LNCaP clone FGC (cell line): ENCODE measurements at regions not wholly inside any gene's neighbourhood (a gene's known extent, or its start where the extent isn't known, plus 50 kb on each side); places are given as distances from the start of the nearest gene placed in this dataset.
"Not testable (repeated sequence)": the region's sequence is repeated elsewhere in the genome, so short reads cannot be mapped to it uniquely, and the experiment has no call there.

ENCODE experiments used
- DNase-seq: peaks from one replicate; pipeline ENCODE4 v3.0.0-alpha.2; 2011; ENCODE audit warnings: low read depth
- H3K4me3 ChIP-seq: 2 replicates; pipeline ENCODE4 v1.5.1; 2011; ENCODE audit warnings: mild to moderate bottlenecking, low read depth, low read length, control low read depth
- CTCF ChIP-seq: IDR thresholded peaks from 2 replicates; pipeline ENCODE4 v1.5.1; 2012; ENCODE audit warnings: mild to moderate bottlenecking; ENCODE audit not compliant: control insufficient read depth, insufficient read depth; ENCODE audit errors: extremely low read depth

- no peak for DNase-seq
- H3K4me3 ChIP-seq, result no peak overlapping the region
- no peak for TF ChIP-seq CTCF
Observed at GRCh38 chr4:117740736-117741135, 293.6 kb upstream of the NDST3 start.

- H3K4me3 ChIP-seq, DNase-seq: not testable (repeated sequence)
Observed at GRCh38 chr4:117745379-117745778, 288.9 kb upstream of the NDST3 start.

DNA sequence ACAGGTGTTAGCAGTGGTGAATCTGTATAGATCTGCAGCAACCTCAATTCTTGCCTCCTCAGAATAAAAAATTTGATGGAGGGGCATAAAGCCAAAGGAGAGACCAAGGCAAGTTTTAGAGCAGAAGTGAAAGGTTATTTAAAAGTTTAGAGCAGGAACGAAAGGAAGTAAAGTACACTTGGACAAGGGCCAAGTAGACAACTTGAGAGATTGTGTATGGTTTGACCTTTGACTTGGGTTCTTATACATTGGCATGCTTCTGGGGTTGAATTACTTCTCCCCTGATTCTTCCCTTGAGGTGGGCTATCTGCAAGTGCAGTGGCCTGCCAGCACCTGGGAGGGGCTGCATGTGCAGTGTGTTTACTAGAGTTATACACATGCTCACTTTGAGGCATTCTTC, 278.8 kb upstream of the NDST3 start:
- no peak for TF ChIP-seq CTCF
- no peak overlapping the region for H3K4me3 ChIP-seq

DNA sequence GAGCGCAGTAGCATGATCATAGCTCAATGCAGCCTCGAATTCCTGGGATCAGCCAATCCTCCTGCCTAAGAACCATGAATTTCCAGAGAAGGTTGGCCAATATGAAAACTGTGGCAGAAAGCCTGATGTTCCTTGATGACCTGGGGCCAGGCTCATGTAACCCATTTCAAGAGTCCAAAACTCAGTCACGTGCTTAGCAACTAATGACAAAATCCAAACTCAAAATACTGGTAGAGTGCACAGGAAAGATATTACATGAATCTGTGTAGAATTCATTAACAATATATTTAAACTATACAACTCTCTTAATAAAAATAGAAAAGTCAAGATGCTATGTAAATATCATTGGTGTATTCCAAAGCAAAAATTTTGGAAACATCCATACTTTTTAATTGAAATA, 265.7 kb upstream of the NDST3 start:
- no peak overlapping the region for H3K4me3 ChIP-seq
- DNase-seq, result no peak
- no peak for TF ChIP-seq CTCF

More for the DNA sequence above, 278.8 kb upstream of the NDST3 start:
- no peak for DNase-seq

GRCh38 chr4:117770269-117771102, 263.8 kb upstream of the NDST3 start:
- no peak for TF ChIP-seq CTCF
- no peak for DNase-seq
- H3K4me3 ChIP-seq, result no peak overlapping the region

DNA sequence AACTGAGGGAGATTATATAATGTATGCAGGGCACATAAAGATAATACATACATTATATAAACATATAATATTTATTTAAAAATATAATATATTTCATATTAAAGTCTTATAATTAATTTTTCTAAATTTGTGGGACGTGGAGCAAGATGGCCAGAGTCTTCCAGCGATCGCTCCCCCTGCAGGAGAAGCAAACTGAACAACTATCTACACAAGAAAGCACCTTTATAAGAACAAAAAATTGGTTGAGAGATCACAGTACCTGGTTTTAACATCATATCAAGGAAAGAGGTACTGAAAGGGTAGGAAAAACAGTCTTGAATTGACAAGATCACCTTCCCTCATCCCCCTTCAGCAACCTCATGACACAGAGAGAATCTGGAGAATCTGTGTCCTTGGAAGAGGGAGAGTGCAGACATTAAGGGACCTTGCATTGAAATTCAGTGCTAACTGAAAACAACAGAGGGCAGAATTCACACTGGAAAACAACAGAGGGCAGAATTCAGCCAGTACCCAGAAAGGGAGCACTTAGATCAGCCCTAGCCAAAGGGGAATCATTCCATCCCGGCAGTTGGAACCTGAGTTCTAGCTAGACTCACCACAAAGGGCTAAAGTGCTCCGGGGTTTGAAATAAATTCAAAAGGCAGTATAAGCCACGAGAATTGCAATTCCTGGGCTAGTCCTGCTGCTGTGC, 262.5 kb upstream of the NDST3 start:
- H3K4me3 ChIP-seq, result no peak overlapping the region
- TF ChIP-seq CTCF, result no peak
- DNase-seq, result no peak

GRCh38 chr4:117773064-117773936, 261.0 kb upstream of the NDST3 start:
- TF ChIP-seq CTCF, result no peak
- DNase-seq, result no peak
- H3K4me3 ChIP-seq, result no peak overlapping the region
